Neuron (in vitro differentiated cells): ENCODE measurements at regions not wholly inside any gene's neighbourhood (a gene's known extent, or its start where the extent isn't known, plus 50 kb on each side); places are given as distances from the start of the nearest gene placed in this dataset.

ENCODE experiments used
- H2AFZ ChIP-seq: one replicate; pipeline ENCODE4 v1.6.1; 2013; ENCODE audit warnings: low read depth, mild to moderate bottlenecking, inconsistent platforms, low read length, moderate library complexity
- H3K27me3 ChIP-seq: one replicate; pipeline ENCODE4 v1.6.1; 2013; ENCODE audit warnings: low read length; ENCODE audit not compliant: insufficient read depth
- H3K36me3 ChIP-seq: one replicate; pipeline ENCODE4 v1.6.1; 2013; ENCODE audit warnings: low read length; ENCODE audit not compliant: insufficient read depth
- H3K4me1 ChIP-seq: one replicate; pipeline ENCODE4 v1.6.1; 2013; ENCODE audit warnings: low read length; ENCODE audit not compliant: insufficient read depth
- H3K4me3 ChIP-seq: 2 replicates; pipeline ENCODE4 v1.5.1; 2013; ENCODE audit warnings: mild to moderate bottlenecking, low read length, moderate library complexity
- H3K9me3 ChIP-seq: one replicate; pipeline ENCODE4 v1.6.1; 2013; ENCODE audit warnings: low read length

DNA sequence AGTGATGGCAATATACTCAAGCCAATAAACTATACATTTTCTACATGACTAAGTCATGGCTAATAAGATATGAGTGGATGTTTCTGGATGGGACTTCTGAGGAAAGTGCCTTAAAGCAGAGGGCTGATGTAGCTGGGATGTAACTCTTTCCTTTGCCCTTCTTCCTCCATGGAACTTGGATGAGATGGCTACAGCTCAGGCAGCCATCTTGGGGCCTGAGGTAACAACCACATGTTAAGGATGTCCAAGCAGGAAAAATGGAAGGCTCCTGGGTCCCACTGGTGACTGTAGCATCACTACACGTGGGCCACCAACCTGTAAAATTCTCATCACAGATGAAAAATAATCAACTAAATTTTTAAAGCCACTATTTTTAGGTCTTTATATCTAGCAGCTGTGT is 54.4 kb upstream of the GRIP1 start:
- H3K27me3 ChIP-seq = no peaks in the 10 kb centered on the region
- no peaks in the 10 kb centered on the region for H3K36me3 ChIP-seq
- no peaks in the 10 kb centered on the region for H3K9me3 ChIP-seq
- no peak overlapping the region for H2AFZ ChIP-seq
- peaks cover 8% of the 10 kb centered on the region for H3K4me1 ChIP-seq
- no peak overlapping the region for H3K4me3 ChIP-seq

DNA sequence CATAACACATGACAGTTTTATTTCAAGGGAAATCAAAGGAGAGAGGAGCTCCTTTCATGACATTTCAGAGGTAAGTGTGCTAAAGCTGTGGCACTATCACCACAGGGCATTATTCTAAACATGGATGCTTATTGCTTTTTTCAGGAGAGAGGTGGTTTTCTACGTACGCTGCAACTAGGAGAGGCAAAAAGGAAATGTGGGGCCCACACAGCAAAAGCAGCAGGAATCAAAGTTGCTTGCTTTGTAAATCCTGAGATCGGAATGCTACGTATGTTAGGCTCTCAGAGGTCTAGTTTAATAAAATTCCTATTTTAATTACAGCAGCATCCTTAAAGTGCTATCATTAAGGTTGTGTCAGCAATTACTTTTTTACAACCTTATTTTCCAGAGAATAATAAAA is 55.0 kb upstream of the GRIP1 start:
- no peaks in the 10 kb centered on the region for H3K9me3 ChIP-seq
- H3K4me1 ChIP-seq = peaks cover 8% of the 10 kb centered on the region
- H2AFZ ChIP-seq = no peak overlapping the region
- H3K36me3 ChIP-seq = no peaks in the 10 kb centered on the region
- H3K27me3 ChIP-seq = no peaks in the 10 kb centered on the region
- H3K4me3 ChIP-seq = no peak overlapping the region

DNA sequence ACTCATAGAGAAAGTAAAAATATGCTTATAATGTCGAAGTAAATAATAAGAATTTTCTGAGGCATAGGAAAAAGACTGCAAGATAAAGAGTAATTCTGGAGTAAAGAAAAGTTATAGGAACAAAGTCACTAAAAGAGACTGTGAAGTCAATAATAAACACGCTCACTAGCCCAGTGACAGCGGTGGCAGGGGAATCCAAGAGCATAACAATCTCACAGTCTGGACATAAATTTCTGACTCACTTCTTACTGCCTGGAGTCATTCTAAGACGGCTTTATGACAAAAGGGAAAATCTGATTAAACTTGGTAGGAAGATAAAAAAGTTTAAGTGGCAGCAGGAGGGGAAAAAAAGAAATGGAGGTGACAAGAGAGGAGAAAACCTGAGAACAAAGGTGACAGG is 56.4 kb upstream of the GRIP1 start:
- H3K36me3 ChIP-seq = no peaks in the 10 kb centered on the region
- H3K9me3 ChIP-seq = no peaks in the 10 kb centered on the region

DNA sequence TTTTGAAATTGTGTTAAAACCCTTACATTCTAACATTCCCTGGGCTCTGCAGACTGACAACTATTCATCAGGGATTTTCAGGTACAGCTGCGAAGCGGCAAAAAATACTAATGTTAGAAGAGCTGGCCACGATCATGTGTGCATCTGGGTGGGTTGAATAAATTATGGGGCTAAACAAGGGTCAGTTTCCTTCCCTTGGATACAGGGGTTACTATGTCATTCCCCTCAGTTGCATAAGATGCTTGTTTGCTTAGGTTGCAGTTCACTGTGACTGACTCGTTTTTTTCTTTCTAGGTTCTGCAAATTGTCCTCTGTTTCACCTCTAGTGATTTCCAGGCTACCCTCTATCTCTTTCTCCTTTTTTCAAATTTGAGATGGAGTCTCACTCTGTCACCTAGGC is 58.1 kb upstream of the GRIP1 start:
- Histone ChIP-seq H3K36me3 (no peaks in the 10 kb centered on the region), H3K27me3 (no peaks in the 10 kb centered on the region), H3K4me1 (peaks cover 8% of the 10 kb centered on the region), H3K4me3 (no peak overlapping the region), H3K9me3 (no peaks in the 10 kb centered on the region), H2AFZ (no peak overlapping the region)

More for the DNA sequence above, 56.4 kb upstream of the GRIP1 start:
- no peaks in the 10 kb centered on the region for H3K27me3 ChIP-seq
- peaks cover 8% of the 10 kb centered on the region for H3K4me1 ChIP-seq
- no peak overlapping the region for H3K4me3 ChIP-seq
- no peak overlapping the region for H2AFZ ChIP-seq

DNA sequence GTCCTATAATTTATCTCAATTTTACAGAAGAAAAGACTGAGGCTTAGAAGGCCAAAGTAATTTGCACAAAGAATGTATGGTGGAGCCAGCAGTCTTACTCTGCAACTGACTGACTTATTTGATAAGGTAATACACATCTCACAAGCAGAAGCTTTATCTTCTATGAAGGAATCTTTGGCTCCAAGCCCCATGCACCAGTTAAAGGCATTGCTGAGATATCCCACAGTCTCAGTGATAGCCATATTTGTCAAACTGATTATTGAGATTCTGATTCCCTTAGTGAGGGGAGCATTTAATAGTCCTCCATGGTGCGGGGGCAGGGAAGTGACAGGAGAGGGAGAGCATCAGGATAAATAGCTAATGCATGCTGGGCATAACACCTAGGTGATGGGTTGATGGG is 60.4 kb upstream of the GRIP1 start:
- Histone ChIP-seq H3K27me3 (no peaks in the 10 kb centered on the region), H3K4me1 (peaks cover under 1% of the 10 kb centered on the region), H3K9me3 (no peaks in the 10 kb centered on the region), H3K36me3 (no peaks in the 10 kb centered on the region), H3K4me3 (no peak overlapping the region), H2AFZ (no peak overlapping the region)

DNA sequence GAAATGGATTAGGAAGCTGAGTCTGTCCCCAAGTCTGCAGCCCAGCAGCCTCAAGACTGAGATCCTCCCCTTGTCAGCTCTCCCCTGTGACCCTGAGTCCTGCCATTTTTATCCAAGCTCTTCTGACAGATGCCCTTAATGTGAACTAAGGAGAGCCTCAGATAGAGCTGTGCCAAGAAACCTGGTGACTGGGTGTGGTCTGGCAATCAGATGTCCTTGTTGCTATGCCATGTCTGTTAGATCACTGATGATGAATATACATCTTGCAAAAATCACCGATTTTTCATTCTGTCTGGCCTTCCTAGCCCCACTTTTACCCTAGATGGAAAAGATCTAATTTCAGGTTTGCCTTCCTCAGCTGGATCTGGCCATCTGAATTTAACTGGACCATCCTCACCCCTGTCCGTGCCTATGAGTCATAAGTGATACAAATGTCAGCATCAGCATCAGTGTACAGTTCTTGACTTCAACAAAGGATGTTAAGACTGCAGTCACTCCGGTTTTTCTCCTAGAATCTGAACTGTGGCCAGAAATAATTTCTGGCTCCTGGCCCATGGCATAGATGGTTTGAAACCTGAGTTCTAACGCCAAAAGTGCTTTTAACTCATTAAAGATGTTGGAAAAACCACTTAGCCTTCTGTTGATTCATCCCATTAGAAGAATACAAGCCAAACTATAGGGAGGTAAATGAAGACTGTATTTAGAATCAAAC is 61.2 kb upstream of the GRIP1 start:
- H2AFZ ChIP-seq = no peak overlapping the region
- H3K4me3 ChIP-seq = no peak overlapping the region
- no peaks in the 10 kb centered on the region for H3K9me3 ChIP-seq
- H3K36me3 ChIP-seq = no peaks in the 10 kb centered on the region
- H3K27me3 ChIP-seq = no peaks in the 10 kb centered on the region
- H3K4me1 ChIP-seq = no peaks in the 10 kb centered on the region

DNA sequence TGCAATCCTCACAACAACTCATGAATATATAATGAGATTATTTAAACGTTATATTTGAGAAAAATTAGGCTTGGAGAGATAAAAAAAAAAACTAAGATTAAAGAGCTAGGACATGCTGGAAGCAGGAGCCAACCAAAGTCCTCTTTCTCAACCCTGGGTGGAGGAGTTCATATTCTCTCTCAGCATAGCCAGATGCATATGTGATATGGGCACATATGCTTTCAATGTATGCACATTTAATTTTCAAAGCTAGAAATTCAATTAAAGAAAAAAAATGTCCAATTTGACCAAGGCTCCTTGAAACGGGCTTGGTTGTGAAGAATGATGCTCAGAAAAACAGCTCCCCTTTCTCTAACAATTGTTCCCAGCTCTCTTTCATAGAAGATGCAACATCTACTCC is 61.9 kb upstream of the GRIP1 start:
- Histone ChIP-seq H3K27me3 (no peaks in the 10 kb centered on the region), H3K9me3 (no peaks in the 10 kb centered on the region), H3K36me3 (no peaks in the 10 kb centered on the region), H3K4me3 (no peak overlapping the region), H3K4me1 (peaks cover 5% of the 10 kb centered on the region), H2AFZ (no peak overlapping the region)

DNA sequence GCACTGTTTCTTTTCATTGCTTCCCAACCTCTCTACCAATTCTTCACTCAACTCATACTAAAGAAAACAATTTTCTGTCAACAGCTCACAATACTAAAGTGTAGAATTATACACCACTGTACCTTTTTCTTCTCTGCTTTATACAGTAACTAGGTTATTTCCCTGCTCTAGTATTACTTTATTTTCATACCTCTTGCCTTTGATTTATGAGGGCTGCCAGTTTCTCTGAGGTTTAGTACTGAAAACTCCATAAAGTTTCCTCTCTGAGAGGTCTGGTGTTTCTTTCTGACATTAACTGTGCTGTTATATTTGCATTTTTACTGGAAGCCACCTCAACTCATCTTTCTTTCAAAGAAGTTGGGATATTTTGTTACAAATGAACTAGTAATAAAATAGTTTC is 63.0 kb upstream of the GRIP1 start:
- Histone ChIP-seq H3K4me1 (peaks cover 6% of the 10 kb centered on the region), H3K4me3 (no peak overlapping the region), H3K27me3 (no peaks in the 10 kb centered on the region), H3K36me3 (no peaks in the 10 kb centered on the region), H3K9me3 (no peaks in the 10 kb centered on the region), H2AFZ (no peak overlapping the region)

DNA sequence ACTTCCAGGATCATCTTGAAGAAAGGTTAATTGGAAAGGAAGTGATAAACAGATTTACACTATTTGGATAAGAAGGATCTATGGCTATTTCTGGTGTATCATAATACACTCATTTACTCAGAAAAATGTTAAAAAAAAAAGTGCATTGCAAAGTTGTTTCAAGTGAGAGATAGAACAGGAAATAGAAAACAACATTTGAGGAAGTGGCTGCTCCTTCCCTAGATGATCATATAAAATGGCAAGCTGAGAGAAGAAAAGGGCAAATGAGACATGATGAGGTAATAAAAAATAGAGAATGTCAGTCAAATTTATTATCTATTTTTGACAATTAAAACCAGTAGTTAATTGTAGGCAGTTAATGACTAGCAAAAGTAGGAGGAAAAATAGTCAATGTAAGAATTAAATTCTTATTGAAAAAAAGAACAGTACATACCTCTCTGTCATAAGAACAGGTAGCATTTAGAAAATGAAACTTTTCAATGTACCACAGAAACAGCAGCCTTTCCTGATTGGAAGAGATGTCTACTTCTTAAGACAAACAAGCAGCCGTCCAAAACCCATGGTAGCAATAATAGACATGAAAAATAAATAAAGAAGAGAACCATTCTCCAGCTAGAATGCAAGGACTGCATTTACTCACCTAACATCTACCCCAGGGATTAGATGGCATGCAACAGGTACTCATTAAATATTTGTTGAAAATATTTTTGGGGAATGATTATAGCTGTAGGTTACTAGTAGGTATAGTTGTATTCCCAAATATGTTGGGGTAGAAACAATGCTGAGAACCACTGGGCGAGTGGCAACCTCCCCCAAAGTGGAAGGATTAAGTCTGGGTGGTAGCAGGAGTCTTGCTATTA is 63.9 kb upstream of the GRIP1 start:
- H3K4me1 ChIP-seq = peaks cover 6% of the 10 kb centered on the region
- no peak overlapping the region for H3K4me3 ChIP-seq
- no peaks in the 10 kb centered on the region for H3K9me3 ChIP-seq
- no peaks in the 10 kb centered on the region for H3K27me3 ChIP-seq
- no peak overlapping the region for H2AFZ ChIP-seq
- H3K36me3 ChIP-seq = no peaks in the 10 kb centered on the region

DNA sequence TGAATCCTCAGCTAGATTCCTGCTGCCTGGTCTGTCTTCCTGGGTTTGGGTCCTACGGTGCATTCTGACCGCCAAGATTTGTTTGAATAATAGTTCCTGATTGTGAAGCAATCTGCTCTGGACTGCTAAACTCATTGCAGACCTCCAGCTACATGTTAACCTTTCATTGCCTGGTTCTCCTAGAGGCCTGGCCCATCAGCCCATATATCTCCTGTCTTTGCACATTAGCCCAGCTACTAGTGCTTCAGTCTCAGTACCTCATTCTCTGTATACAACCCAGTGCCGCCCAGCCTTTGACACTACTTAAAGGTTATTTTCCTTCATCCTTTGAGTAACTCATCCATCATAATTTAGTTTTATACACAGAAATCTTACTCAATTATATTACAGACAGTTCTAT is 65.6 kb upstream of the GRIP1 start:
- no peaks in the 10 kb centered on the region for H3K27me3 ChIP-seq
- no peak overlapping the region for H2AFZ ChIP-seq
- no peaks in the 10 kb centered on the region for H3K9me3 ChIP-seq

DNA sequence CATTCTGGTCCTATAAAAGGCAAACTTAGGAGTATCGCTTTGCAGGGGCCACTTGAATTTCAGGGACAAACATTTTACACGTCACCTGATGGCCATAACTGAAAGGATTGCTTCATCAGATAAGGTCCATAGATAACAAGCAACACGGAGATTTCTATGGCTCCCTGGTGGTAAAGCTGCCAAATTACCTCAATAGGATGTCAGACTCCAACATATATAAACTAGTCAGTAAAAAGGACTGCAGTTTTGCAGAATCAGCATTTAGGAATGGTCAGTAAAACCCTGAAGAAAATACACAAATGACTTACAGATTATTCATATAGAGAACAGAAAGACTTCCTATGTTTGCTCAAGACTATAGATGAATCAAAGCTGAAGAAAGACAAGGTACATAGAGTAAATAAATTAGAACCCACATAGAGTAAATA is 66.1 kb upstream of the GRIP1 start:
- H3K4me1 ChIP-seq = peaks cover 6% of the 10 kb centered on the region
- H3K36me3 ChIP-seq = no peaks in the 10 kb centered on the region
- no peak overlapping the region for H3K4me3 ChIP-seq
- H3K9me3 ChIP-seq = no peaks in the 10 kb centered on the region
- no peak overlapping the region for H2AFZ ChIP-seq
- H3K27me3 ChIP-seq = no peaks in the 10 kb centered on the region

More for the DNA sequence above, 65.6 kb upstream of the GRIP1 start:
- H3K36me3 ChIP-seq = no peaks in the 10 kb centered on the region
- H3K4me1 ChIP-seq = peaks cover 6% of the 10 kb centered on the region
- no peak overlapping the region for H3K4me3 ChIP-seq

DNA sequence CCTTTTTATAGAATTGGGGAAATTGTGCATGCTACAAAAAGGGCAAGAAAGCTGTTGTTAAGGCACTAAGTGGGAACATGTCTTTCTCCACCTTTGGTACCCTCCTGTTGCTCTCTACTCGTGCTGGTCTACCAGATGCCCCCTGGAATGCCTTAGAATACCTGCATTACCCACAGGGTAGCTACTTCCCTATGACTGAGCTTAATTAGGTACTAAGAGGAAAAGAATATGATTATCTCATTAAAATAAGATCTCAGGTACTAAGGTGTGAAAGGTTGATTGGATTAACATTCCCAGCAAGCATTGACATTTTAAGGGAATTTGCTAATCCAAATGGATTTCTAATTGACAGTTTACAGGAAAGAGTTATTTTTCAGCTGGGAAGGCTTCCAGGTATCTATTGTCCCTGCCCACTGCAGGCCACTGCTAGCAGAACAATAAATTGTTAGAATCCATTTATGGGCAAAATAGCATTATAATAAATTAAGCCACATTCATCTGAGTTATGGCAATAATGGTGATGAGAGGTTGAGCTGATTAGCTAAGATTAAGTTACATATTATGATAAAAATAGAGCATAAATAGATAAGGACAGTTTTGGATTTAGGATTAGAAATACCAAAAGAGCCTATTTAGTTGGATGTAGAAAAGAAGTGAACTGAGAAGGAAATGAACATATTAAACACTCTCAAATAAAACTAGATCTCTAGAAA is 67.8 kb upstream of the GRIP1 start:
- Histone ChIP-seq H3K36me3 (no peaks in the 10 kb centered on the region), H3K27me3 (no peaks in the 10 kb centered on the region), H2AFZ (no peak overlapping the region), H3K4me1 (peaks cover 6% of the 10 kb centered on the region), H3K9me3 (no peaks in the 10 kb centered on the region), H3K4me3 (no peak overlapping the region)

DNA sequence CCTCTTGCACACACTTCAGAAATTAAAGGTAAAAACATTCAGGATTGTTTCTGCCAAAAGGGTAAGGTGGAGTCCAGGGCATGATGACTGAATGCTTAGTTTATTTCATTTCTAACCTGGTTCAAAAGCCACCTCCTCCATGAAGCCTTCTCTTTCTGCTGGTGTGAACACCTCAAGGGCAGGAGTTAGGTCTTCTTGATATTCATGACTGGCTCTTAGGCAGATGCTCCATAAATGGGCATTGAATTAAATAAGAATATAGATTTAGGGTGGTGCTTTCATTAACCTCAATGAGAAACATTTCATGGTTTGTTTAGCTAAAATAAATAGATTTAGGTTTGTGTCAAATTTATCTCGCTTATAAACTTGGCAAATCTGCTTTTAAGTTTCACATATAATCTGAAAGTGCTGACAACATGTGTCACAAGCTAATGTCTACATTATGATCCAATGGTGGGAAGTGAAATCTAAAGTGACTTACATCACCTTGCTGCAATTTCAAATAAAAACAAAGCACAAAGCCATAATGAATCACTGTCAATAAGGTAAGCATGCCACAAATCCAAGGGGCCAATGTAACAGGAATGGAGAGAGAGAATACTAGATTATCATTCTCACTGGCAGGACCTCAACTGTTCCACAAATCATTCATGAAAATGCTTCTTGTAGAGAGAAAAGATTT is 72.7 kb upstream of the GRIP1 start:
- no peak overlapping the region for H2AFZ ChIP-seq
- H3K9me3 ChIP-seq = no peaks in the 10 kb centered on the region
- no peak overlapping the region for H3K4me3 ChIP-seq
- no peaks in the 10 kb centered on the region for H3K4me1 ChIP-seq
- H3K36me3 ChIP-seq = no peaks in the 10 kb centered on the region
- H3K27me3 ChIP-seq = no peaks in the 10 kb centered on the region
